K562 (cell line): ENCODE measurements at regions not wholly inside any gene's neighbourhood (a gene's known extent, or its start where the extent isn't known, plus 50 kb on each side); places are given as distances from the start of the nearest gene placed in this dataset.

ENCODE experiments used
- ATAC-seq: fragments of 200-7000 bp; cut with Tn5 transposase; 3 replicates; pipeline ENCODE4 v1.9.1; 2020; ENCODE audit warnings: moderate library complexity
- BruUV-seq: library from RNA; stranded (reverse); fragments of 400-500 nt; replicated peaks from 2 replicates; lab custom pipeline; 2021; lab: Mats Ljungman, UMichigan
- CTCF ChIA-PET: fragments of 300-600 bp; formaldehyde crosslinking; extraction: SDS; loops from one replicate; lab custom pipeline; 2021; ENCODE audit warnings: low intra/inter-chr PET ratio; lab: Yijun Ruan, JAX
- POLR2A ChIA-PET: fragments of 300-600, 350-650 bp; sonication (Branson Sonifier 250); formaldehyde crosslinking; extraction: SDS; loops from one replicate; lab custom pipeline; 2021; ENCODE audit warnings: antibody characterized with exemption, inconsistent platforms; lab: Yijun Ruan, JAX
- DNase-seq, 4 experiments: peaks; one replicate each; pipeline versions ENCODE4 v3.0.0 to v3.0.0-alpha.2; 2011 to 2018; ENCODE audit warnings: low spot score in 3 of 4, mixed read lengths in 3 of 4; ENCODE audit errors: extremely low read depth in 1 of 4
- FAIRE-seq: peaks from 2 replicates; lab custom pipeline; 2011; peaks lifted over from hg19 to GRCh38; lab: Jason Lieb, UNC
- H2AFZ ChIP-seq: 2 replicates; pipeline ENCODE4 v1.6.0; 2011; ENCODE audit warnings: low read depth, low read length, control low read depth, inconsistent platforms
- H3K27ac ChIP-seq: fragments of 200-600 bp; 3 replicates; pipeline ENCODE4 v1.8.0; 2011; ENCODE audit warnings: low read depth, mild to moderate bottlenecking, control low read depth, inconsistent platforms, low read length, moderate library complexity, mixed read lengths; ENCODE audit errors: extremely low read depth
- H3K27me3 ChIP-seq, 2 experiments: fragments of 300-600 bp in 1 of 2; 2 replicates in 1 of 2; 3 replicates in 1 of 2; pipeline versions ENCODE4 v1.6.0 to v1.8.0; 2011; ENCODE audit warnings: inconsistent platforms in 2 of 2, low read length in 2 of 2, mild to moderate bottlenecking in 1 of 2, mixed read lengths in 1 of 2, moderate library complexity in 1 of 2; ENCODE audit not compliant: control insufficient read depth in 2 of 2, insufficient read depth in 2 of 2
- H3K36me3 ChIP-seq: fragments of 300-600 bp; 3 replicates; pipeline ENCODE4 v1.8.0; 2011; ENCODE audit warnings: mild to moderate bottlenecking, low read length, inconsistent platforms; ENCODE audit not compliant: control insufficient read depth, insufficient read depth
- H3K4me1 ChIP-seq, 2 experiments: fragments of 200-600 bp in 1 of 2; replicated peaks in 1 of 2; 2 replicates in 1 of 2; 3 replicates in 1 of 2; pipeline versions ENCODE4 v1.5.1 to v1.8.0; 2011; ENCODE audit warnings: inconsistent platforms in 2 of 2, low read length in 2 of 2, mild to moderate bottlenecking in 1 of 2, mixed read lengths in 1 of 2, moderate library complexity in 1 of 2; ENCODE audit not compliant: control insufficient read depth in 2 of 2, insufficient read depth in 2 of 2
- H3K4me2 ChIP-seq: 2 replicates; pipeline ENCODE4 v1.6.1; 2011; ENCODE audit warnings: low read length, control low read depth, inconsistent platforms, mixed read lengths; ENCODE audit not compliant: insufficient read depth
- H3K4me3 ChIP-seq: fragments of 200-600 bp; sonication (generic), shearing (Covaris generic); 2 replicates; pipeline ENCODE4 v1.5.1; 2016; ENCODE audit warnings: control low read depth, inconsistent platforms
- H3K79me2 ChIP-seq: fragments of 200-600 bp; 3 replicates; pipeline ENCODE4 v1.8.0; 2011; ENCODE audit warnings: low read length, inconsistent platforms; ENCODE audit not compliant: control insufficient read depth, insufficient read depth
- H3K9ac ChIP-seq, 2 experiments: 2 replicates each; pipeline versions ENCODE4 v1.6.0 to v1.6.1; 2011; ENCODE audit warnings: low read depth in 2 of 2, low read length in 2 of 2, control low read depth in 1 of 2, inconsistent platforms in 1 of 2, mild to moderate bottlenecking in 1 of 2, mixed read lengths in 1 of 2; ENCODE audit not compliant: insufficient read depth in 1 of 2
- H3K9me1 ChIP-seq: one replicate; pipeline ENCODE4 v1.6.0; 2011; ENCODE audit warnings: inconsistent platforms, mild to moderate bottlenecking, low read length, moderate library complexity; ENCODE audit not compliant: control insufficient read depth, insufficient read depth
- H3K9me3 ChIP-seq: replicated peaks from 2 replicates; pipeline ENCODE4 v1.5.1; 2011; ENCODE audit warnings: low read depth, low read length, inconsistent platforms; ENCODE audit not compliant: control insufficient read depth, insufficient read depth
- H4K20me1 ChIP-seq: replicated peaks from 2 replicates; pipeline ENCODE4 v1.6.1; 2011; ENCODE audit warnings: low read length, inconsistent platforms, mixed read lengths; ENCODE audit not compliant: control insufficient read depth, insufficient read depth
- ATF2 ChIP-seq: sonication (generic); formaldehyde crosslinking; IDR thresholded peaks from 2 replicates; pipeline ENCODE4 v1.8.1; 2022; ENCODE audit warnings: missing genetic modification reagents
- CEBPZ ChIP-seq: fragments of 150-350 bp; IDR thresholded peaks from 2 replicates; pipeline ENCODE4 v1.6.1; 2014; ENCODE audit warnings: low read depth, mild to moderate bottlenecking, low read length, borderline replicate concordance
- MTA2 ChIP-seq: fragments of 450-650 bp; IDR thresholded peaks from 2 replicates; pipeline ENCODE4 v1.6.1; 2016; ENCODE audit warnings: low read depth
- SMARCE1 ChIP-seq: fragments of 450-650 bp; IDR thresholded peaks from 2 replicates; pipeline ENCODE4 v1.7.1; 2016; ENCODE audit warnings: mild to moderate bottlenecking
- ZNF253 ChIP-seq: fragments of 250-450 bp; sonication (Bioruptor Pico); conservative IDR thresholded peaks from 2 replicates; pipeline ENCODE4 v1.6.1; 2021; ENCODE audit warnings: mild to moderate bottlenecking
- ZNF518B ChIP-seq: fragments of 250-450 bp; sonication (Bioruptor Pico); IDR thresholded peaks from 2 replicates; pipeline ENCODE4 v1.5.0; 2021; ENCODE audit warnings: mild to moderate bottlenecking, moderate library complexity
- WGBS: fragments of 100-300 bp; shearing (Covaris generic); methylation state at CpG from one replicate; pipeline ENCODE4 v1.1.6; 2016; ENCODE audit warnings: low coverage, mixed read lengths; ENCODE audit not compliant: insufficient coverage; ENCODE audit errors: missing lambda C conversion rate; 5-methylcytosine and 5-hydroxymethylcytosine counted together
- in situ Hi-C: fragments of 300-500 bp; cut with MboI; formaldehyde crosslinking; loops from 4 replicates; pipeline ENCODE4 v1.15.0; 2018; ENCODE audit warnings: inconsistent platforms, mixed read lengths
- intact Hi-C: fragments of 100-400 bp; cut with micrococcal nuclease; formaldehyde crosslinking; loops from 2 replicates; pipeline ENCODE4 v1.14.2; 2022

- H3K9me1 ChIP-seq: no peaks in the 10 kb centered on the region
- H3K9ac ChIP-seq: no peak overlapping the region
- no TSS peak for BruUV-seq
- no peak for ATAC-seq
- no peak for FAIRE-seq
- ChIA-PET CTCF (no interaction called here), POLR2A (no interaction called here)
- H3K36me3 ChIP-seq: no peaks in the 10 kb centered on the region
- TF ChIP-seq SMARCE1 (no peak), ATF2 (CRISPR knock-in tag) (no peak), CEBPZ (no peak), MTA2 (no peak), ZNF518B (CRISPR knock-in tag) (no peak), ZNF253 (CRISPR knock-in tag) (no peak)
- no peak overlapping the region for H3K27ac ChIP-seq
- no peak overlapping the region for H3K4me3 ChIP-seq
- intact Hi-C loops (no loop called here), in situ Hi-C loops (no loop called here)
- DNase-seq: no peak
- no peak overlapping the region for H3K4me2 ChIP-seq
- H2AFZ ChIP-seq: no peak overlapping the region
- H3K4me1 ChIP-seq: no peaks in the 10 kb centered on the region
- 0% methylated on average over 5 of the region's 12 CpGs for WGBS
- H3K27me3 ChIP-seq: peaks cover 3 to 28% of the 10 kb centered on the region in 2 experiments; a peak in 4 of 5 replicates
- no peaks in the 10 kb centered on the region for H3K79me2 ChIP-seq
- H4K20me1 ChIP-seq: no peaks in the 10 kb centered on the region
- H3K9me3 ChIP-seq: no peaks in the 10 kb centered on the region
Measured at GRCh38 chr18:78765142-78765541, 214.5 kb upstream of the SALL3 start.
